GM12892 (cell line): ENCODE measurements at regions not wholly inside any gene's neighbourhood (a gene's known extent, or its start where the extent isn't known, plus 50 kb on each side); places are given as distances from the start of the nearest gene placed in this dataset.
"Not testable (repeated sequence)": the region's sequence is repeated elsewhere in the genome, so short reads cannot be mapped to it uniquely, and the experiment has no call there.

ENCODE experiments used
- POLR2A ChIP-seq: IDR thresholded peaks from 2 replicates; pipeline ENCODE4 v1.6.1; 2011; ENCODE audit warnings: low read depth, low read length, control low read depth
- POLR2AphosphoS5 ChIP-seq: IDR thresholded peaks from 2 replicates; pipeline ENCODE4 v1.6.1; 2011; ENCODE audit warnings: low read depth, low read length, control low read depth

DNA sequence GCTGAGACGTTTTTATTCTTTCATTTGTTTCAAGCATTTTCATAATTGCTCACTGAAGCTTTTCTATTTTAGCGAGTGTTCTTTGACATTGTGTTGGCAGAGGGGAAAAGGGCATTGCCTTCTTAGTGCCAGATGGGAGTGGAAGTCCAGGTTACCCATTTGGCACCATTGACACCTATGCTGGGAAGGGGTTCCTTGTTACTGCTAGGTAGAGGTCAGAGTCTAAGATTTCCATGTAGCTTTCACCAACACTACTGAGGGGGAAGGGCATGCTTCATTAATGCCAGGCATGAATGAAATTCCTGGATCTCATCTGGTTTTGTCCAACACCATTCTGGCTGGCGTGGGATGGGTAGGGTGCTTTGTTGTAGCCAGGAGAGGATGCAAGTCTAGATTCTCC, 191.3 kb upstream of the PLGLB1 start:
- TF ChIP-seq POLR2AphosphoS5, POLR2A: not testable (repeated sequence)
